Nephron (organoid): ENCODE measurements at regions not wholly inside any gene's neighbourhood (a gene's known extent, or its start where the extent isn't known, plus 50 kb on each side); places are given as distances from the start of the nearest gene placed in this dataset.

Source experiments
- H3K27ac Mint-ChIP-seq, 3 experiments: 2 replicates each; pipeline ENCODE4 v1.8.0; 2020; ENCODE audit warnings: mixed read lengths in 3 of 3, mild to moderate bottlenecking in 2 of 3, moderate library complexity in 1 of 3
- H3K27me3 Mint-ChIP-seq: 2 replicates; pipeline ENCODE4 v1.8.0; 2021; ENCODE audit warnings: low read depth, mild to moderate bottlenecking, moderate library complexity, mixed read lengths
- H3K36me3 Mint-ChIP-seq: 2 replicates; pipeline ENCODE4 v1.8.0; 2020; ENCODE audit warnings: low read depth, mixed read lengths
- H3K4me1 Mint-ChIP-seq: 2 replicates; pipeline ENCODE4 v1.8.0; 2020; ENCODE audit warnings: mixed read lengths
- H3K4me3 Mint-ChIP-seq, 3 experiments: 2 replicates each; pipeline ENCODE4 v1.8.0; 2020; ENCODE audit warnings: mild to moderate bottlenecking in 3 of 3, mixed read lengths in 3 of 3, moderate library complexity in 2 of 3
- H3K9me3 Mint-ChIP-seq: 2 replicates; pipeline ENCODE4 v1.8.0; 2020; ENCODE audit warnings: mixed read lengths
- CTCF ChIP-seq, 3 experiments: fragments of 200-600 bp; sonication (generic); IDR thresholded peaks; one replicate each; pipeline ENCODE4 v1.5.0; 2021; ENCODE audit warnings: antibody characterized with exemption in 3 of 3; ENCODE audit not compliant: unreplicated experiment in 3 of 3

GRCh38 chr16:50464325-50465290 is 83.6 kb upstream of the NKD1 start:
- Mint-ChIP-seq H3K4me3 (no peak overlapping the region), H3K4me1 (peaks cover 29% of the 10 kb centered on the region), H3K27me3 (peaks cover 58% of the 10 kb centered on the region), H3K27ac (no peak overlapping the region), H3K9me3 (no peaks in the 10 kb centered on the region), H3K36me3 (no peaks in the 10 kb centered on the region)
- peak in 2 of 3 experiments; percentile 16 to 35 for TF ChIP-seq CTCF (IDR thresholded peaks at IDR 0.05; ENCODE audit: unreplicated experiment in 3 of 3)

- Mint-ChIP-seq H3K27me3 (peaks cover 58% of the 10 kb centered on the region), H3K4me3 (peak overlapping the region in 1 of 3 experiments; percentile 22), H3K9me3 (no peaks in the 10 kb centered on the region), H3K36me3 (no peaks in the 10 kb centered on the region), H3K4me1 (peaks cover 20% of the 10 kb centered on the region), H3K27ac (no peak overlapping the region)
- TF ChIP-seq CTCF (IDR thresholded peaks at IDR 0.05; ENCODE audit: unreplicated experiment in 3 of 3), result no peak
Measured at GRCh38 chr16:50463581-50464324, 84.4 kb upstream of the NKD1 start.

GRCh38 chr16:50462793-50463507 is 85.2 kb upstream of the NKD1 start:
- Mint-ChIP-seq H3K9me3 (no peaks in the 10 kb centered on the region), H3K27me3 (peaks cover 65% of the 10 kb centered on the region), H3K4me1 (peaks cover 16% of the 10 kb centered on the region), H3K4me3 (no peak overlapping the region), H3K36me3 (no peaks in the 10 kb centered on the region), H3K27ac (no peak overlapping the region)
- no peak for TF ChIP-seq CTCF (IDR thresholded peaks at IDR 0.05; ENCODE audit: unreplicated experiment in 3 of 3)

- H3K9me3 Mint-ChIP-seq, result no peaks in the 10 kb centered on the region
- H3K36me3 Mint-ChIP-seq, result no peaks in the 10 kb centered on the region
- H3K27ac Mint-ChIP-seq, result no peak overlapping the region
- peaks cover 69% of the 10 kb centered on the region for H3K27me3 Mint-ChIP-seq
- no peak overlapping the region for H3K4me3 Mint-ChIP-seq
- TF ChIP-seq CTCF (IDR thresholded peaks at IDR 0.05; ENCODE audit: unreplicated experiment in 3 of 3), result no peak
- peaks cover 7% of the 10 kb centered on the region for H3K4me1 Mint-ChIP-seq
Measured at GRCh38 chr16:50461400-50461760, 86.8 kb upstream of the NKD1 start.

GRCh38 chr16:50460538-50461399 is 87.4 kb upstream of the NKD1 start:
- H3K36me3 Mint-ChIP-seq, result no peaks in the 10 kb centered on the region
- no peak overlapping the region for H3K27ac Mint-ChIP-seq
- no peak overlapping the region for H3K4me3 Mint-ChIP-seq
- H3K4me1 Mint-ChIP-seq, result peaks cover 7% of the 10 kb centered on the region
- peaks cover 67% of the 10 kb centered on the region for H3K27me3 Mint-ChIP-seq
- TF ChIP-seq CTCF (IDR thresholded peaks at IDR 0.05; ENCODE audit: unreplicated experiment in 3 of 3), result no peak
- H3K9me3 Mint-ChIP-seq, result no peaks in the 10 kb centered on the region
